PC-9 (cell line): ENCODE measurements at regions not wholly inside any gene's neighbourhood (a gene's known extent, or its start where the extent isn't known, plus 50 kb on each side); places are given as distances from the start of the nearest gene placed in this dataset.
"Not testable (repeated sequence)": the region's sequence is repeated elsewhere in the genome, so short reads cannot be mapped to it uniquely, and the experiment has no call there.

Experiments used
- BruUV-seq: library from RNA; stranded (reverse); fragments of 400-500 nt; replicated peaks from 2 replicates; lab custom pipeline; 2021; lab: Mats Ljungman, UMichigan
- CTCF ChIA-PET: fragments of 300-600 bp; sonication (Branson Sonifier 250); formaldehyde crosslinking; loops from one replicate; lab custom pipeline; 2022; ENCODE audit warnings: antibody characterized with exemption; lab: Charles Lee
- POLR2A ChIA-PET: fragments of 300-600 bp; sonication (Branson Sonifier 250); formaldehyde crosslinking; loops from one replicate; lab custom pipeline; 2022; ENCODE audit warnings: antibody characterized with exemption; ENCODE audit not compliant: unreplicated experiment; lab: Charles Lee
- DNase-seq, 2 experiments: peaks; one replicate each; pipeline versions ENCODE4 v3.0.0 to v3.0.0-alpha.2; 2015 to 2022; ENCODE audit warnings: mixed read lengths in 1 of 2
- H2AFZ ChIP-seq: fragments of 200-600 bp; sonication (generic); 2 replicates; pipeline ENCODE4 v1.8.1; 2017; ENCODE audit warnings: antibody characterized with exemption
- H3F3A ChIP-seq: fragments of 200-600 bp; sonication (generic); 2 replicates; pipeline ENCODE4 v1.8.1; 2017; ENCODE audit warnings: antibody characterized with exemption, mild to moderate bottlenecking, low read depth; ENCODE audit not compliant: insufficient read depth
- H3K27ac ChIP-seq: fragments of 200-600 bp; sonication (generic); 2 replicates; pipeline ENCODE4 v1.6.1; 2016; ENCODE audit warnings: mixed run types
- H3K27me3 ChIP-seq: fragments of 200-600 bp; sonication (generic); 2 replicates; pipeline ENCODE4 v1.6.1; 2016; ENCODE audit warnings: low read depth, mixed run types; ENCODE audit not compliant: insufficient read depth
- H3K36me3 ChIP-seq: fragments of 200-600 bp; sonication (generic); 2 replicates; pipeline ENCODE4 v1.6.1; 2016; ENCODE audit warnings: low read depth, mixed run types
- H3K4me1 ChIP-seq: fragments of 200-600 bp; sonication (generic); replicated peaks from 2 replicates; pipeline ENCODE4 v1.6.1; 2016; ENCODE audit warnings: mixed run types; ENCODE audit not compliant: insufficient read depth
- H3K4me2 ChIP-seq: fragments of 200-600 bp; sonication (generic); 2 replicates; pipeline ENCODE4 v1.6.1; 2017; ENCODE audit warnings: mixed run types
- H3K4me3 ChIP-seq: fragments of 200-600 bp; sonication (generic); 2 replicates; pipeline ENCODE4 v1.6.1; 2016; ENCODE audit warnings: mixed run types
- H3K79me2 ChIP-seq: fragments of 200-600 bp; sonication (generic); 2 replicates; pipeline ENCODE4 v1.6.1; 2017; ENCODE audit warnings: low read depth, mixed run types
- H3K9me2 ChIP-seq: fragments of 200-600 bp; sonication (generic); 2 replicates; pipeline ENCODE4 v1.8.1; 2017; ENCODE audit warnings: mild to moderate bottlenecking; ENCODE audit not compliant: insufficient read depth
- H3K9me3 ChIP-seq: fragments of 200-600 bp; sonication (generic); 2 replicates; pipeline ENCODE4 v1.8.1; 2016; ENCODE audit warnings: low read depth; ENCODE audit not compliant: insufficient read depth
- H4K20me1 ChIP-seq: fragments of 200-600 bp; sonication (generic); 2 replicates; pipeline ENCODE4 v1.8.1; 2017; ENCODE audit not compliant: insufficient read depth
- intact Hi-C: fragments of 100-400 bp; cut with micrococcal nuclease; formaldehyde crosslinking; loops from one replicate; pipeline ENCODE4 v1.10.0; 2022; ENCODE audit not compliant: unreplicated experiment

GRCh38 chr9:39018107-39018506, 269.9 kb downstream of the CNTNAP3 start:
- intact Hi-C loops, H3K27me3 ChIP-seq, H3K27ac ChIP-seq, H3K4me3 ChIP-seq, H3K79me2 ChIP-seq, H4K20me1 ChIP-seq, CTCF ChIA-PET, POLR2A ChIA-PET, H3K4me2 ChIP-seq, H2AFZ ChIP-seq, H3K4me1 ChIP-seq, H3K36me3 ChIP-seq, H3K9me2 ChIP-seq, BruUV-seq, H3K9me3 ChIP-seq, DNase-seq, H3F3A ChIP-seq: not testable (repeated sequence)

DNA sequence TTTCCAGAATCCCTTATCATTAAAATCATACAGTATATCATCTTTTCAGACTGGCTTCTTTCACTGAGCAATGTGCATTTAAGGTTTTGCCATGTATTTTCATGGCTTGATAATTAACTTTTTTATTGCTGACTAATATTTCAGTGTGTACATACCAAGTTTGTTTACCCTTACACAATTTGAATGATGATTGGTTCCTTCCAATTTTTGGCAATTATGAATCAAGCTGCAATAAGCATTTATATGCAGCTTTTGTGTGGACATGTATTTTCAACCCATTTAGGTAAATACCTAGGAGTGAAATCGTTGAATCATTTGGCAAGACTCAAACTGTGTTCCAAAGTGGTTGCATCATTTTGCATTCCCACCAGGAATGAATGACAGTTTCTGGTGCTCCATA, 272.8 kb downstream of the CNTNAP3 start:
- H3K36me3 ChIP-seq, H4K20me1 ChIP-seq, H2AFZ ChIP-seq, H3K4me3 ChIP-seq, H3K4me1 ChIP-seq, DNase-seq, POLR2A ChIA-PET, H3K27me3 ChIP-seq, H3K27ac ChIP-seq, H3F3A ChIP-seq, H3K4me2 ChIP-seq, H3K79me2 ChIP-seq, H3K9me2 ChIP-seq, H3K9me3 ChIP-seq, BruUV-seq, intact Hi-C loops: not testable (repeated sequence)
- CTCF ChIA-PET: interaction anchor here (0.7 kb wide), 1 partner anchor 1734 kb away, joined by 3 read pairs; no protein-coding TSS in a partner anchor

DNA sequence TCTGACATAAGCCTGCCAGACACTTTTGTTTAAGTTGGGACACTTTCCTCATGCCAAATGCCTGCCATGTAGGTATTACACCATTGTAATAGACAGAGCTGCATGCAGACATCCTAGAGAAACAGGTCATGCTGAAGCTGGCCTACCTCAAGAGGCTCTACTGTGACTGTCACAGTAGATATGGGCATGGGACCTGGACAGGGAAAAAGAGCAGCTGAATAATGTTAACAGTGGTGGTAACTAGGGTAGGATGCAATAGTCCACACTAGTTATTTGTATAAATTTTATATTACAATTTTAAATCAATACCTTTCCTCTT, 273.2 kb downstream of the CNTNAP3 start:
- not testable (repeated sequence) for DNase-seq

DNA sequence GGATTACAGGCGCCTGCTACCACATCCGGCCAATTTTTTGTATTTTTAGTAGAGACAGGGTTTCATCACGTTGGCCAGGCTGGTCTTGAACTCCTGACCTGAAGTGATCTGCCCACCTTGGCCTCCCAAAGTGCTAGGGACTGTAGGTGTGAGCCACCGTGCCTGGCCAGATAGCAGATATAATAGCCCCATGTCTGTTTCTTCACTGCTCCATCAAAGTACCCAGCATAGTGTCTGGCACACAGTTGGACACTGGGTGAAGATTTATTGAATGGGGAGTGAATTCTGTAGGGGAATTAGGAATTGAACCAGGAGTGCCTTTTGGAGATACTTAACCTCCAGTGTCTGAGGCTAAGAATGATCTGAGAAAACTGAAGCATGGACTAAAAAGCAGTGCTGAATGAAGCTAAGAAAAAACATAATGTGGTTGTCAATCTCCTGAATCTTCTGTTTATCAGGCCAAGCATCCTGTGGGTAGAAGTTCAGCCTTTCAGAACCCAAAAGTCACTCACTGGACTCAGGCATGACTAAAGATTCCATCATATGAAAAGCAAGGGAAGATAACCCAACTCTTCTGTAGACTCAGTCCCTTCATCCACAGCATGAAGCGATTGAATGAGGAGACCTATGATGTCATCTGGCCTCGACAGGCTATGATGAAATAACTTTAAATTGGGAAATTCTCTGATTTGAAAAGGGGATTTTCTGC, 273.7 kb downstream of the CNTNAP3 start:
- H4K20me1 ChIP-seq, H3K9me2 ChIP-seq, DNase-seq, H3K36me3 ChIP-seq, BruUV-seq, CTCF ChIA-PET, H3K27ac ChIP-seq, intact Hi-C loops, POLR2A ChIA-PET, H3K27me3 ChIP-seq, H2AFZ ChIP-seq, H3K9me3 ChIP-seq, H3K4me1 ChIP-seq, H3K79me2 ChIP-seq, H3F3A ChIP-seq, H3K4me3 ChIP-seq, H3K4me2 ChIP-seq: not testable (repeated sequence)

More for the DNA sequence above, 273.2 kb downstream of the CNTNAP3 start:
- H4K20me1 ChIP-seq, H3F3A ChIP-seq, H2AFZ ChIP-seq, H3K27me3 ChIP-seq, H3K9me3 ChIP-seq, H3K4me1 ChIP-seq, H3K36me3 ChIP-seq, H3K79me2 ChIP-seq, H3K27ac ChIP-seq, intact Hi-C loops, POLR2A ChIA-PET, H3K9me2 ChIP-seq, H3K4me2 ChIP-seq, BruUV-seq, H3K4me3 ChIP-seq: not testable (repeated sequence)
- CTCF ChIA-PET: interaction anchor here (0.7 kb wide), 1 partner anchor 1733 kb away, joined by 3 read pairs; no protein-coding TSS in a partner anchor

- H3K27me3 ChIP-seq, H3K9me3 ChIP-seq, H3K4me1 ChIP-seq, H3K9me2 ChIP-seq, H4K20me1 ChIP-seq, H3K27ac ChIP-seq, DNase-seq, H3K4me2 ChIP-seq, H3K4me3 ChIP-seq, H3K79me2 ChIP-seq, CTCF ChIA-PET, POLR2A ChIA-PET, H3K36me3 ChIP-seq, BruUV-seq, H3F3A ChIP-seq, H2AFZ ChIP-seq, intact Hi-C loops: not testable (repeated sequence)
Measured at GRCh38 chr9:39009743-39010142, 278.2 kb downstream of the CNTNAP3 start.

DNA sequence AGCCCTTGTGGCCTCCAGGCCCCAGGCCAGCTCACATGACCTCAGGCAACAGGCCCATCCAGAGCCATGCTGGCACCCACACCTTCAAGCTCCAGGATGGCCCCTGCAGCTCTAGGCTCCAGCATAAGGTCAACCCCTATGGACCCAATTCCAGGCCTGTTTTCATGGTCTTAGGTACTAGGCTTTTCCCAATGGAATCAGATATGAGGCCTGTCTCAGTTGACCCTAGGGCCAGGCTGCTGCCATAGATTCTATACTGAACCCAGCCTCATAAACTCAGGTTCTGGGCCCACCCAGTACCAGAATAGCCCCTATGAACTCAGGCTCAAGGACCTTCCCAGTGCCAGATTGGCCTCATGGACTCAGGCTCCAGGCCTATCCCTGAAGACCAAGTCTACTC, 278.6 kb downstream of the CNTNAP3 start:
- H3K27ac ChIP-seq, H4K20me1 ChIP-seq, H3K27me3 ChIP-seq, CTCF ChIA-PET, intact Hi-C loops, POLR2A ChIA-PET, BruUV-seq, H3K4me1 ChIP-seq, H3K4me3 ChIP-seq, H3K9me2 ChIP-seq, H3F3A ChIP-seq, H3K79me2 ChIP-seq, DNase-seq, H3K4me2 ChIP-seq, H2AFZ ChIP-seq, H3K36me3 ChIP-seq, H3K9me3 ChIP-seq: not testable (repeated sequence)

DNA sequence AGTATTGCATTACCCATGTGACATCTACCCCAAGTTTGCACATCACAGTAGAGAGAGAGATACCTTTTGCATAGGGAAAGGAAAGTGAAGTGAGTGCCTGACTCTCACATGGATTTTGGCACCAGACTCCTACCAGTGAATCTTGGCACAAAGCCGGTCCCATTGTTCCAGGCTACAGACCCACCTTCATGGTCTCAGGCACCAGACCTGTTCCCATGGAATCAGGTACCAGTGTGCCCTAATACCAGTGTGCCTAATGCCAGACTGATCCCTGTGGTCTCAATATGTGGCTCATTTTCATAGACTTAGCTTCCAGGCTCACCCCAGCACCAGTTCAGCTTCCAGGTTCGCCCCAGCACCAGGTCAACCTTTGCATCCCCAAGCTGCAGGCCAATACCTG, 279.1 kb downstream of the CNTNAP3 start:
- H3F3A ChIP-seq, H3K36me3 ChIP-seq, H3K9me3 ChIP-seq, CTCF ChIA-PET, H3K4me3 ChIP-seq, H3K4me1 ChIP-seq, intact Hi-C loops, DNase-seq, H3K27me3 ChIP-seq, POLR2A ChIA-PET, H4K20me1 ChIP-seq, H3K79me2 ChIP-seq, BruUV-seq, H3K4me2 ChIP-seq, H3K27ac ChIP-seq, H2AFZ ChIP-seq, H3K9me2 ChIP-seq: not testable (repeated sequence)
